ENCODE measurements at regions not wholly inside any gene's neighbourhood (a gene's known extent, or its start where the extent isn't known, plus 50 kb on each side); places are given as distances from the start of the nearest gene placed in this dataset.

DNA sequence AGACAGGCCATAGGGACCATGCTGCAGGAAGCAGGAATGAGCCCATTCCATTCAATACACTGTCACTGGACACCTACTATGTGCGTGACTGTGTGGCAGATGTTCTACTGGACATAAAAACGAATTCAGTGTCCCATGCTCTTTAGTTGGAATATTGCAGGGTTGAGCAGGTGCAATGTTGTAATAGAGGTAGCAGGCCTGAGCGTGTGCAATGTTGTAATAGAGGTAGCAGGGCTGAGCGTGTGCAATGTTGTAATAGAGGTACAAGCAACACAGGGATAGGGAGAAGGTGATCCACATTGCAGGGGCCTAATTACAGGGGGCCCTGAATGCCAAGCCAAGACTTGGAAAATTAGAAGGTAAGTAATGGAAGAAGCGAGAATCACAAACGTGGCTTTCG lies 261.4 kb upstream of the HES1 start:
- TF ChIP-seq POLR2A (IDR thresholded peaks at IDR 0.05), result no peak
- TF ChIP-seq POLR2AphosphoS5 (IDR thresholded peaks at IDR 0.05), result no peak
- TF ChIP-seq, protein P1, sequence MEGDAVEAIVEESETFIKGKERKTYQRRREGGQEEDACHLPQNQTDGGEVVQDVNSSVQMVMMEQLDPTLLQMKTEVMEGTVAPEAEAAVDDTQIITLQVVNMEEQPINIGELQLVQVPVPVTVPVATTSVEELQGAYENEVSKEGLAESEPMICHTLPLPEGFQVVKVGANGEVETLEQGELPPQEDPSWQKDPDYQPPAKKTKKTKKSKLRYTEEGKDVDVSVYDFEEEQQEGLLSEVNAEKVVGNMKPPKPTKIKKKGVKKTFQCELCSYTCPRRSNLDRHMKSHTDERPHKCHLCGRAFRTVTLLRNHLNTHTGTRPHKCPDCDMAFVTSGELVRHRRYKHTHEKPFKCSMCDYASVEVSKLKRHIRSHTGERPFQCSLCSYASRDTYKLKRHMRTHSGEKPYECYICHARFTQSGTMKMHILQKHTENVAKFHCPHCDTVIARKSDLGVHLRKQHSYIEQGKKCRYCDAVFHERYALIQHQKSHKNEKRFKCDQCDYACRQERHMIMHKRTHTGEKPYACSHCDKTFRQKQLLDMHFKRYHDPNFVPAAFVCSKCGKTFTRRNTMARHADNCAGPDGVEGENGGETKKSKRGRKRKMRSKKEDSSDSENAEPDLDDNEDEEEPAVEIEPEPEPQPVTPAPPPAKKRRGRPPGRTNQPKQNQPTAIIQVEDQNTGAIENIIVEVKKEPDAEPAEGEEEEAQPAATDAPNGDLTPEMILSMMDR (IDR thresholded peaks at IDR 0.05 in 8 of 11, conservative IDR thresholded peaks at IDR 0.05 in 3 of 11), result no peak
